Cardiac septum (tissue), 1 donor: ENCODE measurements at regions not wholly inside any gene's neighbourhood (a gene's known extent, or its start where the extent isn't known, plus 50 kb on each side); places are given as distances from the start of the nearest gene placed in this dataset.

Source experiments
- DNase-seq: peaks from one replicate; pipeline ENCODE4 v3.0.0-alpha.2; 2020; ENCODE audit warnings: low spot score
- intact Hi-C: fragments of 100-400 bp; cut with DNase I; formaldehyde crosslinking; loops from one replicate; pipeline ENCODE4 v1.14.0; 2022
- donor health status: DM: no; HTN: no; CAD: no.

- intact Hi-C loops: no loop called here
- no peak for DNase-seq
These were observed 648.3 kb upstream of the ATXN8OS start for GRCh38 chr13:69459346-69459745.

- intact Hi-C loops: no loop called here
These were observed 649.6 kb upstream of the ATXN8OS start for GRCh38 chr13:69458013-69458412.

GRCh38 chr13:69450245-69450644, 657.4 kb upstream of the ATXN8OS start:
- intact Hi-C loops: no loop called here
- DNase-seq: no peak

More at GRCh38 chr13:69458013-69458412, 649.6 kb upstream of the ATXN8OS start:
- no peak for DNase-seq

GRCh38 chr13:69425235-69425634, 682.4 kb upstream of the ATXN8OS start:
- DNase-seq: no peak
- intact Hi-C loops: no loop called here

GRCh38 chr13:69423844-69424243, 683.8 kb upstream of the ATXN8OS start:
- no peak for DNase-seq
- intact Hi-C loops: no loop called here

DNA sequence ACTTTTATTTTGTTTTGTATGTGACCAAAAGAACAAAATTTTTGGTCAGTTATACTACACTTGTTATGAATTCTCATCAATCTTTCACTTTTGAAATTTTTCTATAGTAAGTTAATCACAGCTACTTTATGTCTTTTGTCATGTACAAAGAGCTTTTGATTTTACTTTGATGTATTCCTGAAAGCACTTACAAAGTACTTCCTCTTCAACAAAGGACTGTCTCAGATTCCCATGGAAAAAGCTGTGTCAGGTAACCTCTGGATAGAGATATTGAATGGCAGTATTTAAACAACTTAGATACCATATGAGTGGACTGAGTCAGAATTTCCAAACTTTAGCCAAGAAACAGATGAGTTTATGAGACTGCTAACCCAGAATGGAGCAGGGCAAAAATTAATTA, 689.3 kb upstream of the ATXN8OS start:
- intact Hi-C loops: no loop called here
- no peak for DNase-seq

DNA sequence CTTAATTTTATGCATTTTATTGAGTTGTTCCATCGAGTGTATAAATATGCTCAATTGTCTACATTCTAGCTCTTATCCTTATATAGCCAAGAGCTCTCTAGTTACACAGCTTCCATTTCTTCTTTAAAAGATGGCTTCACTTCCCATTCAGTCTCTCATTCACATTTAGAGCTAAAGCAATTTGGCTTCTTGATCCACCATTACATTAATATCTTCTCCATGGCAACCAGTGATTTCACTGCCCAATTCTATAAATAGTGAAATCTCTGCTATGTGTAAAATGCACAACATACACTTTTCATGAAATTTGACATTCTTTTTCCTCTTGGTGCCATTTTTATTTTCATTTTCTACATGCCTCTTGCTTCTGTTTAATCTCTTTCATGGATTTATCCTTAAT, 696.9 kb upstream of the ATXN8OS start:
- intact Hi-C loops: no loop called here
- DNase-seq: no peak

DNA sequence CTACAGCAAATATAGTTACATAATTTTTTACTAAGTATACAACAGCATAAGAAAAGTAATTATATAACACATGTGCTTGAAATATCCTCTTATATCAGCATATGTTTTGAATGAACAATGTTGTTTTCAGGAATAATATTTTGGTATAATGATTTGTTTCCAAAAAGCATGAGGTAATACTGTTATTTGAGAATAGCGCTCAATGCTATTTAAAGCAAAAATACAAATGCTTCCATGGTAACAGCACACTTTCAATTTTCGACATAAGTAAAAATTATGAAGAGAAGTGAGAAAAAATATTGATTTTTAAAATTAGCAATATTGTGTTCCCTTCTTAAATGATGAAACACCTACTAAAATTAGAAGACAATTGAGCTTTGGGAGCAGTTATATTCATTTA, 715.9 kb upstream of the ATXN8OS start:
- no peak for DNase-seq
- intact Hi-C loops: no loop called here

DNA sequence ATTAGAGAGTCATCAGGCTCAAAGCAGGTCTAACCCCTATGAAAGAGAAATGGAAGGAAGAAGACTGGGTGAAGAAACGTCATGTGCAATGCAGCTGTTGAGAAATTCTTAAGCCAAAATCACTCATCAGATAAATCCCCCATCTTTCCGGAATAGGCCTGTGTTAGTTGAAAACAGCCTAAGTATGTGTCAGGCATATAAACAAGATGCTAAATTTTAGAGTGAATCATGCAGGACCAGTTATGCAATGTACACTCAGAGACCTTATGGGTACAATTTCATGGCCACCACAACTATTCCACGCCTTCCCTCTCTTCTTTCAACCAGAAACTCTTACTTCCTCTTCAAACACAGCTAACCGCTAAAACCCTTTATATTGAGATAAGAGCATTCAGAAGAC, 717.7 kb upstream of the ATXN8OS start:
- intact Hi-C loops: no loop called here
- DNase-seq: no peak

DNA sequence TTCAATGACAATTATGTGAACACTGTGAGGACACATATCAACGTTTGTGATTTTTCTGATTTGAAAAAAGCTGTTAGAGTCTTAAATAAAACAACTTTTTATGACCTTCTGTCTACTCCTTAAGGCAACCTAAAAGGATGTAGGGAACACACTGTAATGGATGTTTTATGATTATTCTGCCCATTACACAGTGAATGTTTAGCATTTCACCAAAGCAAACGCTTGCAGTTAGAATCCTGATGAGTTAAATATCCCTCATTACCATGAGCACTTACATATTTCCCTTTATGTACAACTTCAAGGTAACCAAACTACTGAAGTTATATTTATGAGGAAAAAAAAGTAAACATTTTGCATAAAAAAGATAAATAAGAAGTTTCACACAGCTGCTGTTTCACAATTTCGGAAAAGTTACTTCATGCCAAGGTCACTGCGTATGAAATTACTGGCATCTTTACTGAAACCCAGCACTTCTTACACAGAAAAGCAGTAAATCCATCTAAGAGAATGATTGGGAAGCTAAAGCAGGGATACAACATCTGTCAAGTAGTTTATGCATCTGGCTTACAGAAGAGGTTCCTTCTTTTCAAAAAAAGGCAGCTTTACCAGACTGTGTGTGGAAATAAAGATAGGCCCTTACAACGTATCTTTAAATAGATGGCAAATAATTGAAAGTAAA, 733.7 kb upstream of the ATXN8OS start:
- no peak for DNase-seq
- intact Hi-C loops: no loop called here

DNA sequence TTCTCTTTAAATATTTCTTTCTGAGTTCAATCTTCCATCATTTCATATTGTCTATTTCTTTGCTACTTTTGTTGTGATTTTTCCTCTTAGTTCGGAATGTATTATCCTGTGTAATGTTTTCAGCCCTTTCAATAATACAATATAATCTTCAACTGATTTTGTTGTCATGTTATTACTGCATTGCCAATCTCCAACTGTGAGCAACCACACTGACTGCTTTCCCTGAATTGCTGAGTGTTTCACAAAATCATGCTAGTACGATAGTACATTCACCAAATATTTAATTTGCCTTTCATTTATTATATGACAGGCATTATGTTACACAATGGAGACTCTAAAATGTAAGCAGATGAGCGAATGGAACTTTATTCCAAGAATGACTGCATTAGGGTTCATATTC, 744.3 kb upstream of the ATXN8OS start:
- intact Hi-C loops: no loop called here
- no peak for DNase-seq

GRCh38 chr13:69331245-69331644, 776.4 kb upstream of the ATXN8OS start:
- DNase-seq: no peak
- intact Hi-C loops: no loop called here

DNA sequence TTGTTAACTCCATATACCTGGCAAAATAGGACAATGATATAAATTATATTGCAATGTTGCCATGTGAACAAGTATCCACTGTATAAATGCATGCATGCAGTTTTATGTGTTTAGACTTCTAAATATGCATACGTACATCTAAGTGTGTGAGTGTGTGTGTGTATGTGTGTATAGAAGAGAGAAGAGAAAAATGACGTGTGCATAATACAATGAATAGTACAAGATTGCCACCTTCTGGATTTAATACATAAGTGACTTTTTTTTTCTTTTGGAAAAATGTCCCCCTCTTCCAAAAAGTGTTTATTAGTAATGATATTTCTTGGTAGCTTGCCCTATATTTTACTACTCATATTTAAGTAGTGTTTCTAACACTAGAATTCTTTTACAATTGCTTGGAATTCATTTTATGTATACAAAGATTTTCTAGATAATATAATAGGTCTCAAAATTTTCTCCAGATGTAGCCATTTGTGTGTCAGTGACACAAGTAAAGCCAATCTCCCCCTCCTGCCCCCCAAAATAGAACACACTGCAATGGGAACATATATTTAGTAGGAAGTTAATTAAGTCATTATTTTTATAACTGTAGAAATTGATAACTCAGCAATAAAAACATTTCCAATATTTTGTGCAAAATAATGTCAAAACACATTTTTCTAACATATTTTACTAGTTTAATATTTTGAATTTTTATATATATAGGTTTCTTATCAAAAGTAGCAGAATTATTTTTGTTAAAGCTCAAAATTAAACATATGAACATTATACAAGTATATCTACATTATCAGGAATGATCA, 783.3 kb upstream of the ATXN8OS start:
- no peak for DNase-seq
- intact Hi-C loops: no loop called here

DNA sequence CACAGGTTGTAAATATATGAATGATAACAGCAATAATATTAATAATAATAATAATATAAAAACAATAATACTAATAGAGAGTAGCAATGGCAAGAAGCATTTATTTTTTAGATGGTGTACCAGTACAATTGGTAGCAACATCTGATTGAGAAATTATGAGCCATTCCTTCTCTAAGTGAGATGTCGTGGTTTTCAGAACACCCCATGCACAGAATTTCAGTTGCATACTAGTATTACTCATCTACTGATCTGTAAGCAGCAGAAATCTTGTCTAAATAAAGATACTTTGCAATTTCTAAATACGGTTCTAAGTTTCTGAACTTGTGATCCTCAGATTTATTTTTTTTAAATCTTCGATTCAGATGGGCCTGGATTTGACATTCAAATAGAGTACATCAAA, 788.0 kb upstream of the ATXN8OS start:
- no peak for DNase-seq
- intact Hi-C loops: no loop called here

DNA sequence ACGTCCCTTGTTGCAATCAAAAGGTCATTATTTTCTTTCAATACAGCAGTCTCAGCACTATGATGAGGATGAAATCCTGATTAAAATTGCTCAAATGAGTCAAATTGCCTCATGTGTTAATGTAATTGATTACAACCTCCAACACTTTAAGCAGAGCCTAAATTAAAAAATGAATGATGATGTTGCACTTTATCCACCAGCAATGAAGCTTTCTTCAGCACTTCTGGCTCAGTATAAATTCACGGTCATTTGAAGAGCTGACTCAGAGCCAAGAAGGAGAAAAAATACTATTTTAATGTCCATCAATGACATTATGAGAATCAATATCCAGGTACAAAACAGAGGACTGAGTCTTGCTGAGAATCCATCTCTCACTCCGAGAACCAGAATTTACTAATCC, 792.6 kb upstream of the ATXN8OS start:
- intact Hi-C loops: no loop called here
- no peak for DNase-seq

- intact Hi-C loops: no loop called here
- no peak for DNase-seq
These were observed 800.9 kb upstream of the ATXN8OS start for GRCh38 chr13:69306766-69307165.

- DNase-seq: no peak
- intact Hi-C loops: no loop called here
These were observed 807.5 kb upstream of the ATXN8OS start for GRCh38 chr13:69300131-69300530.

GRCh38 chr13:69296130-69296529, 811.5 kb upstream of the ATXN8OS start:
- intact Hi-C loops: no loop called here
- no peak for DNase-seq

DNA sequence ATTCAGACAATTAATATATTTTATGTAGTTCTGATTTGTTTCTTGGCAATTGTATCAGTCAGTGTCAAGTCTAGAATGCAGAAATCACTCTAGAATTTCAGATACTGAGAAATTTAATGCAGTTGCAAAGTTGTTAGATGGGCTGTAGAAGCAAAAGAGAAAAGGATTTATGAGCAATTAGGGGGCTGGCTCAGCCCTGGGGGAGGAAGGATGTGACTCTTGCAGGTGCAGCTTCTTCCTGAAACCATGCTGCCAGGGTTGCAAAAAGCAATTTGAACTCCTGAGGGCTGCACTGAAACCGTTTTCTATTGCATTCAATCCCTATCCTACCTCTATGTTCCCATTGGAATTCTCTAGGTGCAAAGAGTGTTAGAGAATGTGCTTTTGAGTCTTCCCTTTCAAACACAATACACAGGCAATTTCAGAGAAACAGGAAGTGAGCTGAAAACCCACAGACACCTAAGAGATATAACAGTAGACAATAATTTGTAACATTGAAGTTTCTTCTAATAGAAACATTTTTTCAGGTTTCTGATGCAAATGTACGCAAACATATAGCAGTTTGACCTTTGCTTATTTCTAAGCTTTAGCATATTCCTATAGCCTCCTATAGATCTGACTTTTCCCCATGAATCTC, 814.7 kb upstream of the ATXN8OS start:
- DNase-seq: no peak
- intact Hi-C loops: no loop called here

- no peak for DNase-seq
These were observed 816.2 kb upstream of the ATXN8OS start for GRCh38 chr13:69291292-69291906.

GRCh38 chr13:69288026-69288425, 819.6 kb upstream of the ATXN8OS start:
- intact Hi-C loops: no loop called here
- no peak for DNase-seq

More at GRCh38 chr13:69291292-69291906, 816.2 kb upstream of the ATXN8OS start:
- intact Hi-C loops: no loop called here
